HG03354 (cell line): ENCODE measurements at regions not wholly inside any gene's neighbourhood (a gene's known extent, or its start where the extent isn't known, plus 50 kb on each side); places are given as distances from the start of the nearest gene placed in this dataset.
A peak's percentile ranks its signal among the peaks of the same experiment; 100 is the strongest.

Experiments used
- ATAC-seq: cut with Tn5 transposase; IDR thresholded peaks from one replicate; pipeline ENCODE4 v1.9.1; 2021; ENCODE audit warnings: mild to moderate bottlenecking; ENCODE audit not compliant: unreplicated experiment, poor library complexity, severe bottlenecking

GRCh38 chr12:67562513-67563287, 85.8 kb upstream of the DYRK2 start:
- no peak for ATAC-seq

GRCh38 chr12:67568055-67568454, 80.5 kb upstream of the DYRK2 start:
- ATAC-seq, result no peak

- ATAC-seq, result no peak
These were observed 76.1 kb upstream of the DYRK2 start for GRCh38 chr12:67572492-67572891.

GRCh38 chr12:67573566-67573965, 75.0 kb upstream of the DYRK2 start:
- no peak for ATAC-seq

- no peak for ATAC-seq
These were observed 69.4 kb upstream of the DYRK2 start for GRCh38 chr12:67578976-67579661.

GRCh38 chr12:67579662-67580003, 68.9 kb upstream of the DYRK2 start:
- ATAC-seq, result no peak

GRCh38 chr12:67582238-67582834, 66.2 kb upstream of the DYRK2 start:
- ATAC-seq, result no peak

GRCh38 chr12:67582844-67583243, 65.7 kb upstream of the DYRK2 start:
- no peak for ATAC-seq

- no peak for ATAC-seq
These were observed 61.6 kb upstream of the DYRK2 start for GRCh38 chr12:67586951-67587350.

- ATAC-seq, result no peak
These were observed 59.5 kb upstream of the DYRK2 start for GRCh38 chr12:67589078-67589477.

GRCh38 chr12:67590149-67590790, 58.3 kb upstream of the DYRK2 start:
- ATAC-seq, result no peak

GRCh38 chr12:67592228-67593011, 56.1 kb upstream of the DYRK2 start:
- ATAC-seq, result peak; percentile 97

GRCh38 chr12:67593041-67593440, 55.5 kb upstream of the DYRK2 start:
- ATAC-seq, result peak; percentile 13

GRCh38 chr12:67593461-67594330, 54.8 kb upstream of the DYRK2 start:
- ATAC-seq, result no peak

- ATAC-seq, result no peak
These were observed 53.7 kb upstream of the DYRK2 start for GRCh38 chr12:67594888-67595287.

GRCh38 chr12:67595365-67595764, 53.2 kb upstream of the DYRK2 start:
- ATAC-seq, result no peak

- ATAC-seq, result no peak
These were observed 49.9 kb upstream of the DYRK2 start for GRCh38 chr12:67598598-67598997.
